Ishikawa (cell line): ENCODE measurements at regions not wholly inside any gene's neighbourhood (a gene's known extent, or its start where the extent isn't known, plus 50 kb on each side); places are given as distances from the start of the nearest gene placed in this dataset.

Source experiments
- CEBPB ChIP-seq: IDR thresholded peaks from 2 replicates; pipeline ENCODE4 v1.6.1; 2012
- CREB1 ChIP-seq: IDR thresholded peaks from 2 replicates; pipeline ENCODE4 v1.6.1; 2012; ENCODE audit warnings: low read depth
- EGR1 ChIP-seq: IDR thresholded peaks from 2 replicates; pipeline ENCODE4 v1.6.1; 2012
- EP300 ChIP-seq: IDR thresholded peaks from 2 replicates; pipeline ENCODE4 v1.6.1; 2012; ENCODE audit warnings: borderline replicate concordance
- FOXM1 ChIP-seq: IDR thresholded peaks from 2 replicates; pipeline ENCODE4 v1.6.1; 2012; ENCODE audit warnings: low read depth, borderline replicate concordance
- MAX ChIP-seq: IDR thresholded peaks from 2 replicates; pipeline ENCODE4 v1.6.1; 2012
- NFIC ChIP-seq: IDR thresholded peaks from 2 replicates; pipeline ENCODE4 v1.6.1; 2012
- RAD21 ChIP-seq: IDR thresholded peaks from 2 replicates; pipeline ENCODE4 v1.6.1; 2012; ENCODE audit warnings: low read depth
- REST ChIP-seq: IDR thresholded peaks from 2 replicates; pipeline ENCODE4 v1.6.1; 2012; ENCODE audit warnings: low read depth, mild to moderate bottlenecking
- TAF1 ChIP-seq: IDR thresholded peaks from 2 replicates; pipeline ENCODE4 v1.6.1; 2012; ENCODE audit warnings: low read depth, mild to moderate bottlenecking
- TCF12 ChIP-seq: IDR thresholded peaks from 2 replicates; pipeline ENCODE4 v1.6.1; 2012; ENCODE audit warnings: low read depth
- TEAD4 ChIP-seq: IDR thresholded peaks from 2 replicates; pipeline ENCODE4 v1.6.1; 2012
- USF1 ChIP-seq: IDR thresholded peaks from 2 replicates; pipeline ENCODE4 v1.6.1; 2012
- YY1 ChIP-seq: IDR thresholded peaks from 2 replicates; pipeline ENCODE4 v1.6.1; 2012; ENCODE audit warnings: low read depth
- ZBTB7A ChIP-seq: IDR thresholded peaks from 2 replicates; pipeline ENCODE4 v1.6.1; 2012; ENCODE audit warnings: low read depth

- TF ChIP-seq NFIC (no peak), CEBPB (no peak), ZBTB7A (no peak), TEAD4 (no peak), YY1 (no peak), USF1 (no peak), FOXM1 (no peak), REST (no peak), RAD21 (no peak), EGR1 (no peak), TAF1 (no peak), MAX (no peak), TCF12 (no peak), EP300 (no peak), CREB1 (no peak)
These were observed 132.7 kb upstream of the RUNX3 start for GRCh38 chr1:25062621-25063255.

GRCh38 chr1:25061261-25061995, 131.4 kb upstream of the RUNX3 start:
- TF ChIP-seq EP300 = no peak
- no peak for TF ChIP-seq TEAD4
- no peak for TF ChIP-seq CREB1

GRCh38 chr1:25057188-25057587, 127.1 kb upstream of the RUNX3 start:
- TF ChIP-seq EP300 (no peak), USF1 (no peak), REST (no peak), TAF1 (no peak), TCF12 (no peak)

GRCh38 chr1:25056536-25056935, 126.5 kb upstream of the RUNX3 start:
- TF ChIP-seq TCF12 (no peak), MAX (no peak), FOXM1 (no peak), EP300 (no peak), NFIC (no peak), TEAD4 (no peak), RAD21 (no peak), CEBPB (no peak), USF1 (no peak), EGR1 (no peak), YY1 (no peak), CREB1 (no peak), TAF1 (no peak)

- TF ChIP-seq REST = no peak
- TF ChIP-seq CREB1 = no peak
- TF ChIP-seq RAD21 = no peak
- no peak for TF ChIP-seq TEAD4
- TF ChIP-seq CEBPB = no peak
- no peak for TF ChIP-seq ZBTB7A
- TF ChIP-seq MAX = no peak
- no peak for TF ChIP-seq YY1
These were observed 125.9 kb upstream of the RUNX3 start for GRCh38 chr1:25055961-25056360.
